Activated B cell treated with CpG ODN at 0.5 μM for 24 hours (primary cell): ENCODE measurements at regions not wholly inside any gene's neighbourhood (a gene's known extent, or its start where the extent isn't known, plus 50 kb on each side); places are given as distances from the start of the nearest gene placed in this dataset.

ENCODE experiments used
- ATAC-seq: fragments of 200-7000 bp; cut with Tn5 transposase; one replicate; pipeline ENCODE4 v1.10.0; 2021; ENCODE audit warnings: low read depth, mild to moderate bottlenecking, moderate library complexity
- CTCF ChIA-PET: fragments of 350-600 bp; sonication (Branson Sonifier 250); formaldehyde crosslinking; loops from one replicate; lab custom pipeline; 2021; ENCODE audit warnings: antibody characterized with exemption; lab: Charles Lee
- POLR2A ChIA-PET: fragments of 350-600 bp; sonication (Branson Sonifier 250); formaldehyde crosslinking; loops from one replicate; lab custom pipeline; 2021; ENCODE audit warnings: antibody characterized with exemption; lab: Charles Lee
- DNase-seq: peaks from one replicate; pipeline ENCODE4 v3.0.0; 2022
- H3K27ac Mint-ChIP-seq: one replicate; pipeline ENCODE4 v1.8.0; 2020; ENCODE audit warnings: mixed read lengths
- H3K27me3 Mint-ChIP-seq: one replicate; pipeline ENCODE4 v1.8.0; 2021; ENCODE audit warnings: mixed read lengths
- H3K36me3 Mint-ChIP-seq: one replicate; pipeline ENCODE4 v1.8.0; 2021; ENCODE audit warnings: low read depth, mixed read lengths
- H3K4me1 Mint-ChIP-seq: one replicate; pipeline ENCODE4 v1.8.0; 2021; ENCODE audit warnings: mixed read lengths
- H3K4me3 Mint-ChIP-seq: one replicate; pipeline ENCODE4 v1.8.0; 2020; ENCODE audit warnings: mild to moderate bottlenecking, mixed read lengths
- H3K9me3 Mint-ChIP-seq: one replicate; pipeline ENCODE4 v1.8.0; 2020; ENCODE audit warnings: mixed read lengths
- intact Hi-C: fragments of 100-400 bp; cut with micrococcal nuclease; formaldehyde crosslinking; loops from one replicate; pipeline ENCODE4 v1.15.1; 2024
- TF ChIP-seq, protein P1 (sequence below): fragments of 200-600 bp; IDR thresholded peaks from one replicate; pipeline ENCODE4 v1.8.0; 2022; ENCODE audit warnings: antibody characterized with exemption, mild to moderate bottlenecking

DNA sequence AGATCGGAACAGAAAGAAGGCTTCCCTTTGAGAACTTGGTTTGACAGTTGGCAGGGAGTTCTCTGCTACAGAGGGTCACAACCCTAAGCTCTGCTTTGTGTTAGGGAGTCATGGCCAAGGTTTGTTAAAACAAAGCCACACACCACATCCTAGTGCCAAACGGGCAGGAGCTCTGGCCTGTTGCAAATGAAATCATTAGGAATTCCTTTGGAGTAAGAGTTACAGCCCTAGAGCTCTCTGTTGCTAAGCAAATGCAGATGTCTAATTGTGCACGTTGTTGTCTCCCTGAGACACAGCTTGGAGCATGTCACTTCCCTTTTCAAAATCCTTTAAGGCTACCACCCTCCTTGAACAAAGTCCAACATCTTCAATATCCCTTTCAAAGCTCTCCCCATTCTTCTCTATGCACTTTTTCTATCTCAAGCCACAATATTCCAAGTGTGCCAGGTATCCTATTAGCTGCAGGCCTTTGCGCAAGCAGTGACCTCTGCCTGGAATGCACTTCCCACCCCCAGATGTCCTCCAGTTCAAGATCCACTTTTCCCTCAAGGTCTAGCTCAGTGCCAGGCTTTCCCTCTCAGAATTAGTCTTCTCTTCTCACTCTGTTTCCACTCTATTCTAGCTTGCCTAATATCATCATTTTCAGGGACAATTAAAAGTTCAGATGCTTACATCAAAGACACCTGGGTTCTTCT lies 253.7 kb upstream of the POU2AF2 start:
- intact Hi-C loops = no loop called here
- no peak for ATAC-seq
- no peaks in the 10 kb centered on the region for H3K4me1 Mint-ChIP-seq
- H3K27me3 Mint-ChIP-seq = peaks cover 2% of the 10 kb centered on the region
- no peak overlapping the region for H3K4me3 Mint-ChIP-seq
- TF ChIP-seq, protein P1, sequence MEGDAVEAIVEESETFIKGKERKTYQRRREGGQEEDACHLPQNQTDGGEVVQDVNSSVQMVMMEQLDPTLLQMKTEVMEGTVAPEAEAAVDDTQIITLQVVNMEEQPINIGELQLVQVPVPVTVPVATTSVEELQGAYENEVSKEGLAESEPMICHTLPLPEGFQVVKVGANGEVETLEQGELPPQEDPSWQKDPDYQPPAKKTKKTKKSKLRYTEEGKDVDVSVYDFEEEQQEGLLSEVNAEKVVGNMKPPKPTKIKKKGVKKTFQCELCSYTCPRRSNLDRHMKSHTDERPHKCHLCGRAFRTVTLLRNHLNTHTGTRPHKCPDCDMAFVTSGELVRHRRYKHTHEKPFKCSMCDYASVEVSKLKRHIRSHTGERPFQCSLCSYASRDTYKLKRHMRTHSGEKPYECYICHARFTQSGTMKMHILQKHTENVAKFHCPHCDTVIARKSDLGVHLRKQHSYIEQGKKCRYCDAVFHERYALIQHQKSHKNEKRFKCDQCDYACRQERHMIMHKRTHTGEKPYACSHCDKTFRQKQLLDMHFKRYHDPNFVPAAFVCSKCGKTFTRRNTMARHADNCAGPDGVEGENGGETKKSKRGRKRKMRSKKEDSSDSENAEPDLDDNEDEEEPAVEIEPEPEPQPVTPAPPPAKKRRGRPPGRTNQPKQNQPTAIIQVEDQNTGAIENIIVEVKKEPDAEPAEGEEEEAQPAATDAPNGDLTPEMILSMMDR = no peak
- no peaks in the 10 kb centered on the region for H3K36me3 Mint-ChIP-seq
- H3K9me3 Mint-ChIP-seq = no peaks in the 10 kb centered on the region
- CTCF ChIA-PET = no interaction called here
- no peak overlapping the region for H3K27ac Mint-ChIP-seq
- DNase-seq = no peak
- POLR2A ChIA-PET = no interaction called here

DNA sequence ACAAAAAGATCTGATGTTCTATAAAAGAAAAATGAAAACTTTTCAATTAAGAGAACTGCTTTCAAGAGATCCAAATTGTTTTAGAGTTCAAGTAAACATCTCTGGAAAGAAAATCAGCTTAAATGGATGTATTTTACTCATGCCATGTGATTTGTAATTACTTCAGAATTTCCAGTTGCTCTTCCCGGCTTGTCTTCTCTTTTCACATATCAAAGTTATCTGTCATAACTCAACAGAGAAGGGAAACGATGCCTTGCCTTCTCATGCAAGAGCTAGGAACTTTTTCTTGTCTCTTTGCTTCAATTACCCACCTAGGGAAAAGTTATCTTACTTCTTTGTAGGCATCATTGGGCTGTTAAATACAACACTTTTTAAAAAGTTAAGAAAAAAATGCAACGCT lies 255.2 kb upstream of the POU2AF2 start:
- intact Hi-C loops = no loop called here
- ATAC-seq = no peak
- DNase-seq = no peak
- TF ChIP-seq, protein P1 = no peak
- no peak overlapping the region for H3K27ac Mint-ChIP-seq
- no peaks in the 10 kb centered on the region for H3K4me1 Mint-ChIP-seq
- ChIA-PET CTCF (no interaction called here), POLR2A (no interaction called here)
- peaks cover 2% of the 10 kb centered on the region for H3K27me3 Mint-ChIP-seq
- no peaks in the 10 kb centered on the region for H3K9me3 Mint-ChIP-seq
- no peaks in the 10 kb centered on the region for H3K36me3 Mint-ChIP-seq
- H3K4me3 Mint-ChIP-seq = no peak overlapping the region

DNA sequence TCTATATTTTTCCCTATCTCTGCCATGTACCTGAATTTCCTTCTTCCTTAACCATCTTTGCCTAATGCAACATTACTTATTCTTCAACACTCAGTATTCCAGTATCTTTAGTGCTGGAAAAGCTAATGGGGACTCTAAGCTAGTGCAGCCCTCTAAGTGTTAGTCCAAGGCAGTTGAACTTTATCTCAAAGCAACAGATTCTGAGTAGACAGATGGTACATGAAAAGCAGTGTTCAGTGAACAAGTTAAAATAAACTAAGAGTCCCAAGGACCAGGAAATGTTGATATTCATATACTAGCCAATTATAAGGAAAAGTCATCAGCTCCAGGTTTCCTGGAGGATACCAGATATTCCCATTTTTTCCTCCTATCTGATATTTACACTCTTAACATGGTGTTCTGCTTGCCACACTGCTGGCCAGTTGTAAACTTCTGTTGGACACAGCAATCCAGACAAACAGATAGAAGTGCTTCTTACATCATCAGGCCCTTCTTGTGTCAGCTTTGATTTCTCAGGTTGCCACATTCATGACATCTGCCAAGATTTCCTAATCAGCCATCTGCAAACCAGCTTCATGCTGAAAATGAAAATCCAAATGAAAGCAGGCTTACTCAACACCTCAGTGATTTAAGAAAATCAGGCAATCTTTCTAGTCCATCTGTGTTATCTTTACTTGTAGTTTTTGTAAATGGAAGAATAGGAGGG lies 255.9 kb upstream of the POU2AF2 start:
- H3K9me3 Mint-ChIP-seq = no peaks in the 10 kb centered on the region
- intact Hi-C loops = no loop called here
- no peaks in the 10 kb centered on the region for H3K4me1 Mint-ChIP-seq
- peaks cover 2% of the 10 kb centered on the region for H3K27me3 Mint-ChIP-seq
- ChIA-PET CTCF (no interaction called here), POLR2A (no interaction called here)
- TF ChIP-seq, protein P1 = no peak
- no peaks in the 10 kb centered on the region for H3K36me3 Mint-ChIP-seq
- no peak overlapping the region for H3K27ac Mint-ChIP-seq
- DNase-seq = no peak
- no peak overlapping the region for H3K4me3 Mint-ChIP-seq
- ATAC-seq = no peak

DNA sequence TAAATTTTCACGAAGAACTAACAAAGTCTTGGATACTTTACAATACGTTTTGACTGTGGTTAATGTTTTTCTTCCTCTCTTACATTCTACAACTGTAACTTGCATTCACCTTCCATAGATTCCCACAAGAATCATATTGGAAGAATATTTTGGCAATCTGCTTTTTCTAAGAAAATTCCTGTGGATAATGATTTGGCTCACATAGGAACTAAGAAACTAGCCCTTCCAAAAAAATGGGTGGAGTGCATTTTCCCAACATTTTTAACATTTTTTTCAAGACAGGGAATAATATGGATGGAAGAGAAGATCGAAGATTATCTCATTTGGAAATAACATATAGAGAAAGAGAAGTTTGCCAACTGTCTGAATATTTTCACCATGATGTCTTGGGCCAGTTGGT lies 256.9 kb upstream of the POU2AF2 start:
- intact Hi-C loops = no loop called here
- CTCF ChIA-PET = no interaction called here

DNA sequence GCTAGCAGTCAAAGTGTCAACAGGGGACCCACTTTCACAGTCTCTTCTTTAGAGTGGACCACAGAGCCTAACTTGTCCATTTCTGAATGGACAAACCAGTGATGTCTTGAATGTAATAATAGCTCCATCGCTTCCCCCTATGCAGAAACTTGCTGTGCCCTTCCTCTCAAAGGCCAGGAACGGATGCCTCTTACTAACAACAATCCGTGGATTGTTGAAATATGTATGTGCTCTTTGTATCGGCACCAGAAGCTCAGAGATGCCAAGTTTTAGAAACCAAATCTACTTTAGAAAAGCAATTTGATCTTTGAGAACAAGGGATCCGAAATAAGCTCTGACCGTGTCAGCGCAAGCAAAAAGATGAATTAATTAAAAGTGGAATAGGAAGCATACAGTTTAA lies 259.5 kb upstream of the POU2AF2 start:
- H3K4me3 Mint-ChIP-seq = no peak overlapping the region
- H3K36me3 Mint-ChIP-seq = no peaks in the 10 kb centered on the region
- no peaks in the 10 kb centered on the region for H3K9me3 Mint-ChIP-seq
- CTCF ChIA-PET = no interaction called here
- peaks cover 2% of the 10 kb centered on the region for H3K27me3 Mint-ChIP-seq
- TF ChIP-seq, protein P1 = no peak
- H3K4me1 Mint-ChIP-seq = no peaks in the 10 kb centered on the region
- no peak for DNase-seq
- POLR2A ChIA-PET = no interaction called here
- H3K27ac Mint-ChIP-seq = no peak overlapping the region
- intact Hi-C loops = no loop called here
- no peak for ATAC-seq

More for the DNA sequence above, 256.9 kb upstream of the POU2AF2 start:
- Mint-ChIP-seq H3K36me3 (no peaks in the 10 kb centered on the region), H3K4me3 (no peak overlapping the region), H3K27me3 (peaks cover 2% of the 10 kb centered on the region), H3K9me3 (no peaks in the 10 kb centered on the region), H3K27ac (no peak overlapping the region), H3K4me1 (no peaks in the 10 kb centered on the region)
- TF ChIP-seq, protein P1 = no peak
- ATAC-seq (no peak), DNase-seq (no peak)
- POLR2A ChIA-PET = no interaction called here
